ENCODE measurements at regions not wholly inside any gene's neighbourhood (a gene's known extent, or its start where the extent isn't known, plus 50 kb on each side); places are given as distances from the start of the nearest gene placed in this dataset.

DNA sequence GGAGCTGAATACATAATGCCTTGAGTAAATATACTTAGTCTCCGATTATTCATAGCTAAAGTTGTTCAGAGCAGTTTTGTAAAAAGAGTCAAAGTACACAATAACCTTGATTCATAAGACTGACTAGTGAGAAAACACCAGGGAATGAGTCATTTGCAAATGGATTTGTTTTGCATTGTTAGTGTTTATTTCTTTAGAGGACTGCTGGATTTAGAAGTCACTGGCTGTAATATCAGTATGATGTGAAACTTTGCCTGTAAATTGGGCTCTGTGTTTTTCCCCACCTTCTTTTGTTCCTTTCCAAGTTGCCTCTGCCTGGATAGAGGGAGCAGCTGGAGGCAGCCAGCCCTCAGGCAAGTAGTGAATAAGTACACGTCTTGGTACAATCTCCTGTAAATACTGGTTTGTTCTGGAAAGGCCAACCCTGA lies 474.7 kb downstream of the NUF2 start:
- no TSS peak for BruUV-seq (replicated peaks)
- DNase-seq (ENCODE audit: low read depth, low spot score): peak; percentile 45
- Histone ChIP-seq H3K4me3 (replicated peaks in 1 of 3; ENCODE audit: insufficient read depth in 1 of 3, low read depth in 1 of 3, low read length in 3 of 3) (no peak overlapping the region), H3K4me1 (ENCODE audit: control insufficient read depth, extremely low read depth, insufficient read depth, low read length) (peaks cover 3% of the 10 kb centered on the region), H3K9me3 (replicated peaks; ENCODE audit: control insufficient read depth, insufficient read depth, low read length) (no peaks in the 10 kb centered on the region), H3K27me3 (ENCODE audit: control insufficient read depth in 2 of 2, insufficient read depth in 2 of 2, low read length in 2 of 2) (no peaks in the 10 kb centered on the region), H3K4me2 (ENCODE audit: insufficient read depth, low read length) (no peak overlapping the region), H3K79me2 (ENCODE audit: control insufficient read depth, insufficient read depth, low read length) (no peaks in the 10 kb centered on the region), H2AFZ (ENCODE audit: low read depth, low read length) (no peak overlapping the region), H3K9me1 (replicated peaks; ENCODE audit: control insufficient read depth, extremely low read depth, insufficient read depth, low read length) (no peaks in the 10 kb centered on the region), H4K20me1 (replicated peaks; ENCODE audit: control insufficient read depth, extremely low read depth, insufficient read depth, low read length) (no peaks in the 10 kb centered on the region), H3K9ac (replicated peaks; ENCODE audit: extremely low read depth, insufficient read depth, low read length) (no peak overlapping the region), H3K27ac (ENCODE audit: insufficient read depth, low read depth, low read length) (no peak overlapping the region), H3K36me3 (ENCODE audit: control insufficient read depth in 2 of 2, extremely low read depth in 1 of 2, insufficient read depth in 2 of 2, low read length in 2 of 2) (no peaks in the 10 kb centered on the region)
- intact Hi-C loops (cut with micrococcal nuclease) (no loop called here), dilution Hi-C loops (cut with MboI; ENCODE audit: extremely low pct_ligation_motif_present, low sequenced_read_pairs) (no loop called here)
- ChIA-PET CTCF (interaction anchor here (1.6 kb wide), 1 partner anchor 11 kb away, joined by 3 read pairs; no protein-coding TSS in a partner anchor), POLR2A (no interaction called here)
- TF ChIP-seq, protein P1, sequence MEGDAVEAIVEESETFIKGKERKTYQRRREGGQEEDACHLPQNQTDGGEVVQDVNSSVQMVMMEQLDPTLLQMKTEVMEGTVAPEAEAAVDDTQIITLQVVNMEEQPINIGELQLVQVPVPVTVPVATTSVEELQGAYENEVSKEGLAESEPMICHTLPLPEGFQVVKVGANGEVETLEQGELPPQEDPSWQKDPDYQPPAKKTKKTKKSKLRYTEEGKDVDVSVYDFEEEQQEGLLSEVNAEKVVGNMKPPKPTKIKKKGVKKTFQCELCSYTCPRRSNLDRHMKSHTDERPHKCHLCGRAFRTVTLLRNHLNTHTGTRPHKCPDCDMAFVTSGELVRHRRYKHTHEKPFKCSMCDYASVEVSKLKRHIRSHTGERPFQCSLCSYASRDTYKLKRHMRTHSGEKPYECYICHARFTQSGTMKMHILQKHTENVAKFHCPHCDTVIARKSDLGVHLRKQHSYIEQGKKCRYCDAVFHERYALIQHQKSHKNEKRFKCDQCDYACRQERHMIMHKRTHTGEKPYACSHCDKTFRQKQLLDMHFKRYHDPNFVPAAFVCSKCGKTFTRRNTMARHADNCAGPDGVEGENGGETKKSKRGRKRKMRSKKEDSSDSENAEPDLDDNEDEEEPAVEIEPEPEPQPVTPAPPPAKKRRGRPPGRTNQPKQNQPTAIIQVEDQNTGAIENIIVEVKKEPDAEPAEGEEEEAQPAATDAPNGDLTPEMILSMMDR (IDR thresholded peaks at IDR 0.05; ENCODE audit: extremely low read depth in 1 of 2, insufficient read depth in 1 of 2, low read depth in 1 of 2, low read length in 2 of 2): no peak
- TF ChIP-seq JUN (IDR thresholded peaks at IDR 0.05; ENCODE audit: borderline replicate concordance, insufficient read depth, insufficient read length, low read depth): peak; percentile 49
- no peak for TF ChIP-seq GATA2 (IDR thresholded peaks at IDR 0.05; ENCODE audit: insufficient read depth, insufficient read length, low read depth, low read length)
- TF ChIP-seq FOS (IDR thresholded peaks at IDR 0.05; ENCODE audit: borderline replicate concordance, insufficient read depth, low read length): peak; percentile 55
- no peak for FAIRE-seq

GRCh38 chr1:163797816-163798215 lies 476.1 kb downstream of the NUF2 start:
- TF ChIP-seq, protein P1 (IDR thresholded peaks at IDR 0.05; ENCODE audit: extremely low read depth in 1 of 2, insufficient read depth in 1 of 2, low read depth in 1 of 2, low read length in 2 of 2): no peak
- no peak for TF ChIP-seq POLR2AphosphoS5 (IDR thresholded peaks at IDR 0.05; ENCODE audit: insufficient read depth, low read depth, low read length)
- no peak for TF ChIP-seq MYC (IDR thresholded peaks at IDR 0.05; ENCODE audit: low read depth, low read length)
- TF ChIP-seq, protein P2, sequence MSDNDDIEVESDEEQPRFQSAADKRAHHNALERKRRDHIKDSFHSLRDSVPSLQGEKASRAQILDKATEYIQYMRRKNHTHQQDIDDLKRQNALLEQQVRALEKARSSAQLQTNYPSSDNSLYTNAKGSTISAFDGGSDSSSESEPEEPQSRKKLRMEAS (IDR thresholded peaks at IDR 0.05; ENCODE audit: insufficient read depth, insufficient read length): no peak
- no peak for TF ChIP-seq FOS (IDR thresholded peaks at IDR 0.05; ENCODE audit: borderline replicate concordance, insufficient read depth, low read length)
- no peak for TF ChIP-seq GATA2 (IDR thresholded peaks at IDR 0.05; ENCODE audit: insufficient read depth, insufficient read length, low read depth, low read length)
- TF ChIP-seq JUN (IDR thresholded peaks at IDR 0.05; ENCODE audit: borderline replicate concordance, insufficient read depth, insufficient read length, low read depth): no peak
- no peak for TF ChIP-seq EZH2 (IDR thresholded peaks at IDR 0.05; ENCODE audit: borderline replicate concordance, low read depth, low read length, severe bottlenecking)
- TF ChIP-seq POLR2A (IDR thresholded peaks at IDR 0.05; ENCODE audit: low read depth, low read length): no peak
- H3K27ac ChIP-seq (ENCODE audit: insufficient read depth, low read depth, low read length): no peak overlapping the region
- no peaks in the 10 kb centered on the region for H3K79me2 ChIP-seq (ENCODE audit: control insufficient read depth, insufficient read depth, low read length)
- no peak overlapping the region for H3K4me2 ChIP-seq (ENCODE audit: insufficient read depth, low read length)
- intact Hi-C loops (cut with micrococcal nuclease) (no loop called here), dilution Hi-C loops (cut with MboI; ENCODE audit: extremely low pct_ligation_motif_present, low sequenced_read_pairs) (no loop called here)
- no peak overlapping the region for H2AFZ ChIP-seq (ENCODE audit: low read depth, low read length)
- BruUV-seq (replicated peaks): no TSS peak
- CTCF ChIA-PET: no interaction called here
- no peaks in the 10 kb centered on the region for H3K27me3 ChIP-seq (ENCODE audit: control insufficient read depth in 2 of 2, insufficient read depth in 2 of 2, low read length in 2 of 2)
- no peaks in the 10 kb centered on the region for H4K20me1 ChIP-seq (replicated peaks; ENCODE audit: control insufficient read depth, extremely low read depth, insufficient read depth, low read length)
- POLR2A ChIA-PET: no interaction called here
- no peak overlapping the region for H3K4me3 ChIP-seq (replicated peaks in 1 of 3; ENCODE audit: insufficient read depth in 1 of 3, low read depth in 1 of 3, low read length in 3 of 3)
- DNase-seq (ENCODE audit: low read depth, low spot score) (no peak), FAIRE-seq (no peak)
- no peaks in the 10 kb centered on the region for H3K9me3 ChIP-seq (replicated peaks; ENCODE audit: control insufficient read depth, insufficient read depth, low read length)
- H3K9me1 ChIP-seq (replicated peaks; ENCODE audit: control insufficient read depth, extremely low read depth, insufficient read depth, low read length): no peaks in the 10 kb centered on the region
- no peak overlapping the region for H3K9ac ChIP-seq (replicated peaks; ENCODE audit: extremely low read depth, insufficient read depth, low read length)
- no peaks in the 10 kb centered on the region for H3K36me3 ChIP-seq (ENCODE audit: control insufficient read depth in 2 of 2, extremely low read depth in 1 of 2, insufficient read depth in 2 of 2, low read length in 2 of 2)
- peaks cover 3% of the 10 kb centered on the region for H3K4me1 ChIP-seq (ENCODE audit: control insufficient read depth, extremely low read depth, insufficient read depth, low read length)
